DND-41 (cell line): ENCODE measurements at regions not wholly inside any gene's neighbourhood (a gene's known extent, or its start where the extent isn't known, plus 50 kb on each side); places are given as distances from the start of the nearest gene placed in this dataset.

Experiments
- EZH2 ChIP-seq: IDR thresholded peaks from 3 replicates; pipeline ENCODE4 v1.6.1; 2012; ENCODE audit warnings: borderline replicate concordance, low read depth, mild to moderate bottlenecking, moderate library complexity, low read length, inconsistent platforms; ENCODE audit not compliant: severe bottlenecking
- TF ChIP-seq, protein P1 (sequence below): IDR thresholded peaks from 2 replicates; pipeline ENCODE4 v1.5.1; 2012; ENCODE audit warnings: borderline replicate concordance, low read length, moderate library complexity, mild to moderate bottlenecking; ENCODE audit not compliant: poor library complexity, severe bottlenecking; ENCODE audit errors: extremely low read depth

DNA sequence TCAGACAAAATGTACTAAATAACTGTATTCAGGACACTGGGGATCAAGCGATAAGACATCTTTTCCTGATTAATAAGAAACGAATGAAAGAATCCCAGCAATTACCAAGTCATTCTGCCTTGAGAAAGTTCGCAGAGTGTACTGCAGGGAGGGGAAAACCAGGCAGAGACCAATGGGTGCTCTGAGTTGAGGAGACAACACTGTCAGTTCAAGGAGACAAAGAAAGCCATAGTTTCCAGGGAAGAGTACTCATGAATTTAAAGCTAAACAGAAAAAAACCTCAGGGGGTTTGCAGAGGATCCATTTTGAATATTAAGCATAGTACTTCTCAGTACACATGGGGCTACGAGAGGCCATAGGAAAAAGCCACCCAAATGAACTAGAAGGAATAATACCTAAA, 573.0 kb downstream of the KCTD8 start:
- TF ChIP-seq, protein P1, sequence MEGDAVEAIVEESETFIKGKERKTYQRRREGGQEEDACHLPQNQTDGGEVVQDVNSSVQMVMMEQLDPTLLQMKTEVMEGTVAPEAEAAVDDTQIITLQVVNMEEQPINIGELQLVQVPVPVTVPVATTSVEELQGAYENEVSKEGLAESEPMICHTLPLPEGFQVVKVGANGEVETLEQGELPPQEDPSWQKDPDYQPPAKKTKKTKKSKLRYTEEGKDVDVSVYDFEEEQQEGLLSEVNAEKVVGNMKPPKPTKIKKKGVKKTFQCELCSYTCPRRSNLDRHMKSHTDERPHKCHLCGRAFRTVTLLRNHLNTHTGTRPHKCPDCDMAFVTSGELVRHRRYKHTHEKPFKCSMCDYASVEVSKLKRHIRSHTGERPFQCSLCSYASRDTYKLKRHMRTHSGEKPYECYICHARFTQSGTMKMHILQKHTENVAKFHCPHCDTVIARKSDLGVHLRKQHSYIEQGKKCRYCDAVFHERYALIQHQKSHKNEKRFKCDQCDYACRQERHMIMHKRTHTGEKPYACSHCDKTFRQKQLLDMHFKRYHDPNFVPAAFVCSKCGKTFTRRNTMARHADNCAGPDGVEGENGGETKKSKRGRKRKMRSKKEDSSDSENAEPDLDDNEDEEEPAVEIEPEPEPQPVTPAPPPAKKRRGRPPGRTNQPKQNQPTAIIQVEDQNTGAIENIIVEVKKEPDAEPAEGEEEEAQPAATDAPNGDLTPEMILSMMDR: no peak
- no peak for TF ChIP-seq EZH2
